ENCODE measurements at regions not wholly inside any gene's neighbourhood (a gene's known extent, or its start where the extent isn't known, plus 50 kb on each side); places are given as distances from the start of the nearest gene placed in this dataset.

- no peaks in the 10 kb centered on the region for H3K9me3 ChIP-seq (ENCODE audit: insufficient read depth, low read depth, low read length)
- H3K36me3 ChIP-seq (ENCODE audit: control insufficient read depth in 1 of 2, insufficient read depth in 2 of 2, low read length in 2 of 2) = no peaks in the 10 kb centered on the region
- no peak overlapping the region for H2BK120ac ChIP-seq (ENCODE audit: insufficient read depth, low read length, poor library complexity)
- no peak overlapping the region for H3K4ac ChIP-seq (ENCODE audit: low read depth, low read length)
- H3K79me2 ChIP-seq (ENCODE audit: control insufficient read depth, insufficient read depth, low read length, poor library complexity) = no peaks in the 10 kb centered on the region
- no peak overlapping the region for H4K8ac ChIP-seq (ENCODE audit: low read depth, low read length)
- no peak overlapping the region for H3K9ac ChIP-seq (ENCODE audit: low read length)
- H3K4me1 ChIP-seq (ENCODE audit: control insufficient read depth in 1 of 2, insufficient read depth in 2 of 2, low read length in 2 of 2) = no peaks in the 10 kb centered on the region
- no peak overlapping the region for H2BK5ac ChIP-seq (ENCODE audit: low read depth, low read length, poor library complexity)
- no peak overlapping the region for H2AFZ ChIP-seq (ENCODE audit: insufficient read depth, low read length, poor library complexity)
- WGBS (ENCODE audit: extremely low coverage, insufficient coverage, insufficient read length) = no CpG with 5 or more reads among the region's 5 CpGs
- H3K79me1 ChIP-seq (ENCODE audit: low read length) = no peaks in the 10 kb centered on the region
- H4K91ac ChIP-seq (ENCODE audit: low read depth, low read length) = no peak overlapping the region
- DNase-seq = no peak
- H4K12ac ChIP-seq (ENCODE audit: low read depth, low read length) = no peak overlapping the region
- no peak overlapping the region for H2BK12ac ChIP-seq (ENCODE audit: low read length)
- H3K4me2 ChIP-seq (ENCODE audit: low read length) = no peak overlapping the region
- no peak overlapping the region for H2AK5ac ChIP-seq (ENCODE audit: low read length)
- no peak overlapping the region for H3K4me3 ChIP-seq (ENCODE audit: low read depth, low read length)
- no peak overlapping the region for H3K27ac ChIP-seq (ENCODE audit: low read depth, low read length)
- no peak overlapping the region for H3K14ac ChIP-seq (ENCODE audit: low read length)
- no peak overlapping the region for H3K23ac ChIP-seq (ENCODE audit: low read length)
- H3K18ac ChIP-seq (ENCODE audit: low read length) = no peak overlapping the region
- no peaks in the 10 kb centered on the region for H3K27me3 ChIP-seq (ENCODE audit: insufficient read depth, low read length)
These were observed 238.4 kb downstream of the IRS2 start for GRCh38 chr13:109547942-109548341.

GRCh38 chr13:109545931-109546330 is 240.5 kb downstream of the IRS2 start:
- no peak overlapping the region for H2AK5ac ChIP-seq (ENCODE audit: low read length)
- H3K9ac ChIP-seq (ENCODE audit: low read length) = no peak overlapping the region
- no peak overlapping the region for H2AFZ ChIP-seq (ENCODE audit: insufficient read depth, low read length, poor library complexity)
- no peak overlapping the region for H3K23ac ChIP-seq (ENCODE audit: low read length)
- no peak overlapping the region for H2BK120ac ChIP-seq (ENCODE audit: insufficient read depth, low read length, poor library complexity)
- H2BK5ac ChIP-seq (ENCODE audit: low read depth, low read length, poor library complexity) = no peak overlapping the region
- no peak overlapping the region for H3K18ac ChIP-seq (ENCODE audit: low read length)
- no peaks in the 10 kb centered on the region for H3K79me1 ChIP-seq (ENCODE audit: low read length)
- no peak overlapping the region for H3K4me2 ChIP-seq (ENCODE audit: low read length)
- no peak overlapping the region for H4K91ac ChIP-seq (ENCODE audit: low read depth, low read length)
- DNase-seq = no peak
- no peaks in the 10 kb centered on the region for H3K4me1 ChIP-seq (ENCODE audit: control insufficient read depth in 1 of 2, insufficient read depth in 2 of 2, low read length in 2 of 2)
- H4K12ac ChIP-seq (ENCODE audit: low read depth, low read length) = no peak overlapping the region
- H3K4me3 ChIP-seq (ENCODE audit: low read depth, low read length) = no peak overlapping the region
- WGBS (ENCODE audit: extremely low coverage, insufficient coverage, insufficient read length) = no CpG with 5 or more reads among the region's 6 CpGs
- H3K27ac ChIP-seq (ENCODE audit: low read depth, low read length) = no peak overlapping the region
- no peak overlapping the region for H3K4ac ChIP-seq (ENCODE audit: low read depth, low read length)
- H3K79me2 ChIP-seq (ENCODE audit: control insufficient read depth, insufficient read depth, low read length, poor library complexity) = no peaks in the 10 kb centered on the region
- no peaks in the 10 kb centered on the region for H3K36me3 ChIP-seq (ENCODE audit: control insufficient read depth in 1 of 2, insufficient read depth in 2 of 2, low read length in 2 of 2)
- no peaks in the 10 kb centered on the region for H3K27me3 ChIP-seq (ENCODE audit: insufficient read depth, low read length)
- no peak overlapping the region for H2BK12ac ChIP-seq (ENCODE audit: low read length)
- H3K9me3 ChIP-seq (ENCODE audit: insufficient read depth, low read depth, low read length) = peaks cover 1% of the 10 kb centered on the region
- H3K14ac ChIP-seq (ENCODE audit: low read length) = no peak overlapping the region
- H4K8ac ChIP-seq (ENCODE audit: low read depth, low read length) = no peak overlapping the region

GRCh38 chr13:109541081-109541480 is 245.3 kb downstream of the IRS2 start:
- no peak for DNase-seq
- no peak overlapping the region for H3K4me2 ChIP-seq (ENCODE audit: low read length)
- H3K4me1 ChIP-seq (ENCODE audit: control insufficient read depth in 1 of 2, insufficient read depth in 2 of 2, low read length in 2 of 2) = no peaks in the 10 kb centered on the region
- no peak overlapping the region for H3K27ac ChIP-seq (ENCODE audit: low read depth, low read length)
- no peaks in the 10 kb centered on the region for H3K27me3 ChIP-seq (ENCODE audit: insufficient read depth, low read length)
- H3K9ac ChIP-seq (ENCODE audit: low read length) = no peak overlapping the region
- peaks cover 1% of the 10 kb centered on the region for H3K9me3 ChIP-seq (ENCODE audit: insufficient read depth, low read depth, low read length)
- H2BK12ac ChIP-seq (ENCODE audit: low read length) = no peak overlapping the region
- no peak overlapping the region for H3K14ac ChIP-seq (ENCODE audit: low read length)
- H4K8ac ChIP-seq (ENCODE audit: low read depth, low read length) = no peak overlapping the region
- H3K4ac ChIP-seq (ENCODE audit: low read depth, low read length) = no peak overlapping the region
- H3K23ac ChIP-seq (ENCODE audit: low read length) = no peak overlapping the region
- H3K36me3 ChIP-seq (ENCODE audit: control insufficient read depth in 1 of 2, insufficient read depth in 2 of 2, low read length in 2 of 2) = no peaks in the 10 kb centered on the region
- no CpG with 5 or more reads among the region's 3 CpGs for WGBS (ENCODE audit: extremely low coverage, insufficient coverage, insufficient read length)
- H4K12ac ChIP-seq (ENCODE audit: low read depth, low read length) = no peak overlapping the region
- no peak overlapping the region for H3K4me3 ChIP-seq (ENCODE audit: low read depth, low read length)
- H2BK120ac ChIP-seq (ENCODE audit: insufficient read depth, low read length, poor library complexity) = no peak overlapping the region
- H2AFZ ChIP-seq (ENCODE audit: insufficient read depth, low read length, poor library complexity) = no peak overlapping the region
- H2BK5ac ChIP-seq (ENCODE audit: low read depth, low read length, poor library complexity) = no peak overlapping the region
- no peak overlapping the region for H3K18ac ChIP-seq (ENCODE audit: low read length)
- H3K79me1 ChIP-seq (ENCODE audit: low read length) = no peaks in the 10 kb centered on the region
- no peak overlapping the region for H4K91ac ChIP-seq (ENCODE audit: low read depth, low read length)
- no peak overlapping the region for H2AK5ac ChIP-seq (ENCODE audit: low read length)
- H3K79me2 ChIP-seq (ENCODE audit: control insufficient read depth, insufficient read depth, low read length, poor library complexity) = no peaks in the 10 kb centered on the region

GRCh38 chr13:109537584-109537983 is 248.8 kb downstream of the IRS2 start:
- peaks cover 1% of the 10 kb centered on the region for H3K9me3 ChIP-seq (ENCODE audit: insufficient read depth, low read depth, low read length)
- no peak overlapping the region for H3K18ac ChIP-seq (ENCODE audit: low read length)
- H4K8ac ChIP-seq (ENCODE audit: low read depth, low read length) = no peak overlapping the region
- no CpG with 5 or more reads among the region's 12 CpGs for WGBS (ENCODE audit: extremely low coverage, insufficient coverage, insufficient read length)
- H3K36me3 ChIP-seq (ENCODE audit: control insufficient read depth in 1 of 2, insufficient read depth in 2 of 2, low read length in 2 of 2) = no peaks in the 10 kb centered on the region
- no peaks in the 10 kb centered on the region for H3K79me1 ChIP-seq (ENCODE audit: low read length)
- no peak overlapping the region for H2BK5ac ChIP-seq (ENCODE audit: low read depth, low read length, poor library complexity)
- H3K14ac ChIP-seq (ENCODE audit: low read length) = no peak overlapping the region
- no peak overlapping the region for H4K12ac ChIP-seq (ENCODE audit: low read depth, low read length)
- no peak overlapping the region for H2BK12ac ChIP-seq (ENCODE audit: low read length)
- DNase-seq = no peak
- no peak overlapping the region for H2AK5ac ChIP-seq (ENCODE audit: low read length)
- H4K91ac ChIP-seq (ENCODE audit: low read depth, low read length) = no peak overlapping the region
- no peak overlapping the region for H2BK120ac ChIP-seq (ENCODE audit: insufficient read depth, low read length, poor library complexity)
- no peaks in the 10 kb centered on the region for H3K4me1 ChIP-seq (ENCODE audit: control insufficient read depth in 1 of 2, insufficient read depth in 2 of 2, low read length in 2 of 2)
- H3K27me3 ChIP-seq (ENCODE audit: insufficient read depth, low read length) = no peaks in the 10 kb centered on the region
- H3K27ac ChIP-seq (ENCODE audit: low read depth, low read length) = no peak overlapping the region
- no peak overlapping the region for H3K4ac ChIP-seq (ENCODE audit: low read depth, low read length)
- H3K4me2 ChIP-seq (ENCODE audit: low read length) = no peak overlapping the region
- H3K9ac ChIP-seq (ENCODE audit: low read length) = no peak overlapping the region
- no peak overlapping the region for H3K23ac ChIP-seq (ENCODE audit: low read length)
- H3K4me3 ChIP-seq (ENCODE audit: low read depth, low read length) = no peak overlapping the region
- no peaks in the 10 kb centered on the region for H3K79me2 ChIP-seq (ENCODE audit: control insufficient read depth, insufficient read depth, low read length, poor library complexity)
- no peak overlapping the region for H2AFZ ChIP-seq (ENCODE audit: insufficient read depth, low read length, poor library complexity)

Measured in trophoblast cell (in vitro differentiated cells and primary cell).